GM19397 (cell line): ENCODE measurements at regions not wholly inside any gene's neighbourhood (a gene's known extent, or its start where the extent isn't known, plus 50 kb on each side); places are given as distances from the start of the nearest gene placed in this dataset.
"Not testable (repeated sequence)": the region's sequence is repeated elsewhere in the genome, so short reads cannot be mapped to it uniquely, and the experiment has no call there.

Source experiments
- ATAC-seq: cut with Tn5 transposase; IDR thresholded peaks from one replicate; pipeline ENCODE4 v1.9.1; 2021; ENCODE audit warnings: mild to moderate bottlenecking, moderate library complexity; ENCODE audit not compliant: unreplicated experiment

DNA sequence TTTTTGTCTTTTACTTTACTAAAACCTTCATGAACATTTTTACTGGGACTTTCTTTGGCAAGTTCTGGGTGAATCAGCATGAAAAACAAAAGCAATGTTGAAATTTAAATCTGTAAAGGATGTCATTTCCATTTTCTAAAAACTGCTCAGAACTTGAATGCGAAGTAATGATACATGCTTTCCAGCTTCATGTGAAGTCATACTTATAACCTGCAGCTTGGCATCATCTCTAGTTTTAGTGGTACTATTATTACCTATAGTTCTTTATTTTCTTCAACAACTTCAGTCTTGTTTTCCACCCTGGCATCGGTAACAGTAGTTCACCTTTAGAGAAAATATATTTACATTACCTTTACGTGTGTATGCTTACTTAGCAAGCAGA is 421.4 kb upstream of the DIPK2B start:
- no peak for ATAC-seq

DNA sequence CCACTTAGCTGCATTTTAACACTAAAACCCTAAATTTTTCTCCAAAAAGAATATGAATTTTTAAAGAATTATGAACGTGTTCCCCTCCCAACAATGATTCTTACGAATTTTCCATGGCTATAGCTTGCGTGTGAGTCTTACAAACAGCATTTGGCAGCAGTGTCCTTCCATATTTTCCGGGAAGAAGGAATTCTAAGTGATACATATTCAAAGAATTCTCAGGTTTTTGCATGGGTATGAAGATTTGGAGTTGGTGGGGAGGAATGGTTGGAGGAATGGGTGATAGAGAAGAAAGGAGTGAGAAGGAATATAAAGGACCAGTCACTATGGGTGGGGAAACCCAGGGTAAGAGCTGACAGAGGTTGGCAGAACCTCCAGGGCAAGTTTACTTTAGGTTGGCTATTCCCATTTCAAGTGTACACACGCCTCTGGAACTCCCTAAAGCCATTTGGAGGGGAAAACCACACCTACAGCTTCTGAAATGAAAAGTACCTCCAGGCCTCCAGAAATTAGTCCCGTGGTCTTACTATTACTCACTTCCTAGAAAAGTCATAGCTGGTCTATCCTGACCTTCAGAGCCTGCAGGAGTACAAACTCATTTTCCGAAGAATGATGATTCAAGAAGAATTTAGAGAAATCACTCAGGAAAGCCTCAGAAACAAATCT is 420.8 kb upstream of the DIPK2B start:
- ATAC-seq, result no peak

DNA sequence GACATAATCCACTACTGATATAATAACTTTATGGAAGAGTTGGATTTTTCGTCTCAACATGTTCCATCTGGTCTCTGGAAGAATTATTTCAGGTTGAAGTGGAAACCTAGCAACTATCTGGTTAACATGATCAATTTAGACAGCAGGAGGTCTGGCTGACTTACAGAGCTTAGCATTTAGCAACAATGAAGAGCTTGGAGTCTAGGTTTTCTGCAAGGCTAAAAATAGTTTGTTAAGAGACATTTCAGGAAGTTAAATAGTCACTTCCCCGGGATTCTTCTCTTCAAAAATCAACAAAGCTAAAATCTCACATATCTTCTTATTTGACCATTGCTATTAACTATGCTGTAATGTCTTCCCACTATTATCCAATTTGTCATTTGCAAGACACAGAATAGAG is 418.6 kb upstream of the DIPK2B start:
- ATAC-seq, result no peak

DNA sequence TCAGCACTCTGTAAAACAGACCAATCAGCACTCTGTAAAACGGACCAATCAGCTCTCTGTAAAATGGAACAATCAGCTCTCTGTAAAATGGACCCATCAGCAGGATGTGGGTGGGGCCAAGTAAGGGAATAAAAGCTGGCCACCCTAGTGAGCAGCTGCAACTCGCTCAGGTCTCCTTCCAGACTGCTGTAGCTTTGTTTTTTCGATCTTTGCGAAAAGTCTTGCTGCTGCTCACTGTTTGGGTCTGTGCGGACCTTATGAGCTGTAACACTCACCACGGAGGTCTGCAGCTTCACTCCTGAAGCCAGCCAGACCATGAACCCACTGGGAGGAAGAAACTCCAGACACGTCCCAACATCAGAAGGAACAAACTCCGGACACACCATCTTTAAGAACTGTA is 414.9 kb upstream of the DIPK2B start:
- not testable (repeated sequence) for ATAC-seq

DNA sequence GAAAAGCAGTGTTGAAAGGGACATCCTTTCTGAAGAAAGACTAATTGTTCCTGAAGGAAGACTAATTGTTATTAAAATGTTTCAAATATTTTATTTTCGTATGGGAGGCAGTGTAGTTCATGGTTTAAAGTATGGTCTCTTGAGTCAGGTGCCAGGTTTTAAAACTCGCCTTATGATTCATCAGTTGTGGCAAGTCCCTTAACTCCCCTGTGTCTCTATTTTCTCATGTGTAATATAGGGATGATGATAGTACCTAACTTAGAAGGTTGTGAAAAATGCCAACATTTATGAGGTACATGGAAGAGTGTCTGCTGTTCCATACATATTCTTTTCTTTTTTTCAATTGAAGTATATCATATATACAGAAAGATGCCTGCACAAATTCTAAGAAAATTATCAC is 414.2 kb upstream of the DIPK2B start:
- ATAC-seq, result no peak

DNA sequence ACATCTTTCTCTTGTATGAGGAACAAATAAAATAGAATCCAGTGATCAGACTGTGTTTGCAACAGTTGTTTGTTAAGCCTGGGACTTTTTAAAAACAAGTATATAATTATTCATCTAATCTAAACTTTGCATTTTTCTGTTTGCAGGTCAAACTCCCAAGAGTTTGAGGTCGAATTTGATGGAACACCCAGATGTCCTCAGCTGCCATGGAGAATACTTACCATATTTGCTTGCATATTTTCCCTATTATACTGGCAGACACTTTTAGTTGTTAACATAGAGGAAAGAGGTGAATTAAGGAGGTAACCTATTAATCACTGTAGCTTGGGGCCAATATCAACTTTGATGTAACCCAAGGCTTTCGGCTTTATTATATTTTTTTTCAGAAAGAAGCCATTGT is 401.5 kb upstream of the DIPK2B start:
- ATAC-seq, result no peak

DNA sequence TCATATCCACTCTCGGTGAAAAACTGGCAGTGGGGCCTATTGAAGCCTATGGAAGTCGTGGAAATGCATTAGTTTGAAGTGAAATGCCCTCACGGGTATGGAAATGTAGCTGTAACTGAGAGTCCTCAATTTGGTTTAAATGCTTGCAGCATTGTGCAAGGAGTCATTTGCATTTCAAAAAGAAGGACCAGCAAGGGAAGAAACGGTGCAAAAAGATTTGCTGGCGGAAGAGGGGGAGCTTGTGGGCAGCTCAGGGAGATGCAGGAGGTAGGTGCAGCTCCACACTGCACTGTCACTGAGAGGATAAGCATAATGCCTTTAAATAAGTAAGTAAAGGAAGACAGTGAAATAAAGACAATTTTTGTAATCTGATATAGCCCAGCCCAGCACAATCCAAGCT is 400.4 kb upstream of the DIPK2B start:
- ATAC-seq, result no peak

DNA sequence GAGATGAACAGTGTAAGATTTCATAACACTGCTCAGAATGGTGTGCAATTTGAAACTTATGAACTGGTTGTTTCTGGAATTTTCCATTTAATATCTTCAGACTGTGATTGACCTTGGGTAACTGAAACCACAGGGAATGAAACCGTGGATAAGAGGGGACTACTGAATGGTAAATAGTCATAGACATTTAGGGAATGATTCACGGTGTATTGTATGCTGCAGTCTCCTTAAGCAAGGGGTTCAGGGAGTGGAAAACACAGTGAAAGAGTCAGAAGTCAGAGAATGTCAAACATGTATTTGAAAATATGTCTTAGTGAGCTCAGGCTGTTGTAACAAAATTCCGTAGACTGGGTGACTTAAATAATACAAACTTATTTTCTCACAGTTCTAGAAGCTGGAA is 398.2 kb upstream of the DIPK2B start:
- no peak for ATAC-seq

DNA sequence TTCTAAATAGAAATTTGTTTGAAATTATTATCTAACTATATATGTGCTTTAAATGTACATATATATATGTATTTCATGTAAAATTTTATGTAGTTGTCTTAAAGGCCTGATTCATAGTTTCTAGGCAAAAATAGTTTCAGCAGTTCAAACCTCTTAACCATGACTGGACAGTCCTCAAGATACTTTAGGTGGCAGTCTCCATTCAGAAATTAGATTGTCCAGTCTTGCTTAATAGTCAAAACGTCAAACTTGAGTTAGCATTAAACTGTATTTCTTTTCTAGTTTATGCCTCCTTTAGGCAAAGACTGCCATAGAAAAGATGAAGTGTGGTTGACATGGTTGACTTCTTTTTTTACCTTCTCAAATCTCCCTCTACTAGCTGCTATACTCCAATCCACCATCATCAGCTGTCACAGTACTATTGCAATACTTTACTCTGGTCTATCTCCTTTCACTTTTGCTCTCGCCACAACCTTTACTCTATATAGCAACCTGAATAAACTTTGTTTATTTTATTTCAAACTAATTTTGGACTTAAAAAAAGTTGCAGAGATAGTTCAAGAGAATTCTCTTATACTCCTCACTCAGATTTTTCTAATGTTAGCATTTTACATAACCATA is 395.6 kb upstream of the DIPK2B start:
- no peak for ATAC-seq

DNA sequence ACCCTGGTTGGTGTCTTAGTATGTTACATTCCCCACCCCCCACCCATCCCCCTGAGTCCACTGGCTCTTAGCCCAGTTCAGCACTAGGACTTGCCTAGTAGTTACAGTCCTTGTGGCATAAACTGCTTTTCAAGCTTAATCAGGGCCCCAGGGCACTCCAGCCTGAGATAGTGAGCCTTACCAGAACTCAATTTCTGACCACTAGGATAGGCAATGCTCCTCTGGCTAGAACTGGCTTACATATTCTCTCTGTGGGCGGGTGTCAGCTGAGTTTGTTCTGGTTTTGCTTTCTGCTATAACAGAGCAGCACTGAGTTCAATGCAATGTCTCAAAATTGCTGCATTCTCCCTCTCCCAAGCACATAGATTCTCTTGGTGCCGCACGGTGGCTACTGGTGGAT is 391.4 kb upstream of the DIPK2B start:
- no peak for ATAC-seq

DNA sequence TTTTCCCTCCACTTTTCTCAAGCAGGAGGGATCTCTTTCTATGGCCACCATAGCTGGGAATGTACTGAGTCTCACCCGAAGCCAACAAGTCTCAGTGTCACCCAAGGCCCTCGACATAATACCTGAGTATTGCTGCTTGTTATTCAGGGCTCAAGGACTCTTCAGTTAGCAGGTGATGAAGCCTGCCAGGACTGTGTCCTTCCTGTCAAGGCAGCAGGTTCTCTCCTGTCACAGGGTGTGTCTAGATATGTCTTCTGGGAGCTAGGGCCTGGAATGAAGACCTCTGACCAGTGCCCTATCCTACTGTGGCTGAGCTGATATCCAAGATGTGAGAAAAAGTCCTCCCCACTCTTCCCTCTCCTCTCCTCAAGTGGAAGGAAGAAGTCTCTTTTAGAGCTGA is 391.0 kb upstream of the DIPK2B start:
- ATAC-seq, result no peak

DNA sequence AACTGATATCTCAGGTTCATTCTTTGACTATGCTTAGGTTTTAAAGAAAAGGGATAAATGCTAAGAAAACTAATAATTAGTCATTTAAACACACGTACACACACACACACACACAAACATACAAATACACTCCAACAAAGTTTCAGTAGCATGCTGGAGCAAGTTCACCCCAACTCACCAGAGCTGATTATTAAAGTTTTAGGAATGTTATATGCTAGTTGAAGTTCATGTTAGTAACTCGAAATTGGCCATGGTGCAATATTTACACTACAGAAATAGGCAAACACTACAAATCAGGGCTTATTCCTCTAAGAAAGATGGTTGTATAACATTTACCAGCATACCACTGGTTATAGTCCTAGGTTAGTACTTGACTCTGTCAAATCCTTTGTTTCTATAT is 384.0 kb upstream of the DIPK2B start:
- ATAC-seq, result no peak

DNA sequence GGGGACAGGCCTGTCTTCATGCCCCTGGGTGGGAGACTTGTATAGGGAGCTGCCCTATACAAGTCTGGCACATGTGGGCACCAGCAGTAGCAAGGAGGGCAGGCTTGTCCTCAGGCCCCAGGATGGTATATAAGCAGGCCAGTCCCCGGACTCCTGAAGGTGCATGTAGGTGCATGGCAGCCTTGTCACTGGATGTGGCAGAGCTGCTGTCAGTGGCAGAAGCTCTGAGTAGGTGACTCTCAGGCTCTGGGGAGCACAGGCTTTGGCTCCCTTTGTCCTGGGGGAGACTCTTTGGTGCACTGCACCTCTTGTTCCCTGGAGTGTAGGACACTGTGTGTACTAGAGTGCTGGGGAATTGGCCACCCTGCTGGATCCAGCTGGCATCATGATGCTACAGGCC is 376.7 kb upstream of the DIPK2B start:
- no peak for ATAC-seq

DNA sequence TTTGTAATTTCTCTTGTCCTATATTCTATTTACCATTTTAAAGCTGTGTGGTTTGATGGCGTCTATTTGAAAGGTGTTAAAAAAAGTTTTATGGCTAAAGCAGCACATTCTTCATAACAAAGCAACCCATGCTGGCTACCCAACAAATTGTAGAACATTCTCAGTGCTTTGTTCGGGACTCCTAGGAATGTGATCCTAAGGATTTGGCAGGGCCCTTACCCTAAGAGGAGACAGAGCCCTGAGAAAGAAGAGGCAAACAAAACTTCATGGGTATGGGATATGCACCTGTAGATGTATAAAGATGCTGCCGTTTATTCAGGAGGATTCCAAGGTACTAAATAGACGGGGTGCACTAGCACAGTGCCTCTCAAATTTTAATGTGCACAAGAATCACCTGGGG is 370.8 kb upstream of the DIPK2B start:
- ATAC-seq, result no peak

DNA sequence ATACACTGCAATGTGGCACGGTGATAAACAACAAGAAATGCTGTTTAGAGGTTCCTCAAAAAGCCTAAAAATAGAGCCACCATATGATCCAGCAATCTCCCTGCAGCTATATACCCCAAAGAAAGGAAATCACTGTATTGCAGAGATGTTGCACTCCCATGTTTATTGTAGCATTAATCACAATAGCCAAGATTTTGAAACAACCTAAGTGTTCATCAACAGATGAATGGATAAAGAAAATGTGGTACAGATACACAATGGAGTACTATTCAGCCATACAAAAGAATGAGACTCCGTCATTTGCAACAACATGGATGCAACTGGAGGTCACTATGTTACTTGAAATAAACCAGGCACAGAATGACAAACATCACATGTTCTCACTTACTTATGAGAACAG is 365.8 kb upstream of the DIPK2B start:
- ATAC-seq, result no peak

DNA sequence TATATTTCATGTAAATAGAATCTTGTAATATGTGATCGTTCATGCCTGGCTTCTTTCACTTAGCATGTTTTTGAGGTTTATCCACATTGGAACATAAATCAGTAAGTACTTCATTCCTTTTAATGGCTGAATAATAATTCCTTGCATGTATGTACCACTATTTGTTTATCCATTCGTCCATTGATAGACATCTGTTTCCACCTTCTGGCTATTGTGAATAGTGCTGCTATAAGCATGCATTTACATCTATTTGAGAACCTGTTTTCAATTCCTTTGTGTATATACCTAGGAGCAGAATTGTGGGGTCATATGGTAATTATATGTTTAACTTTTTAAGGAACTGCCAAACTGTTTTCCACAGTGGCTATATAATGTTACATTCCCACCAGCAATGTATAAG is 356.7 kb upstream of the DIPK2B start:
- ATAC-seq, result no peak

DNA sequence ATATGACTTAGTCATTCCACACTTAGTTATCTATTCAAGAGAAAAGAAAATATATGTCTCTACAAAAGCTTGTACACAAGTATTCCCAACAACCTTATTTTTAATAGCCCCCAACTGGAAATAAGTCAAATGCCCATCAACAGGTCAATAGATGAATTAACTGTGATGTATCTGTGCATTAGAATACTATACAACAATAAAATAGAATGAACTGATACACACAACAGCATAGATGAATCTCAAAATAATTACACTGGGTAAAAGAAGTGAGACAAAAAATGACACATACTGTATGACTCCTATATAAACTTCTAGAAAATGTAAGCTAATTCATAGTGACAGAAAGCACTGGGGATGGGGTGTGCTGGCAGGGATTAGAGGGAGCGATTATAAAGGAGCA is 354.1 kb upstream of the DIPK2B start:
- no peak for ATAC-seq

DNA sequence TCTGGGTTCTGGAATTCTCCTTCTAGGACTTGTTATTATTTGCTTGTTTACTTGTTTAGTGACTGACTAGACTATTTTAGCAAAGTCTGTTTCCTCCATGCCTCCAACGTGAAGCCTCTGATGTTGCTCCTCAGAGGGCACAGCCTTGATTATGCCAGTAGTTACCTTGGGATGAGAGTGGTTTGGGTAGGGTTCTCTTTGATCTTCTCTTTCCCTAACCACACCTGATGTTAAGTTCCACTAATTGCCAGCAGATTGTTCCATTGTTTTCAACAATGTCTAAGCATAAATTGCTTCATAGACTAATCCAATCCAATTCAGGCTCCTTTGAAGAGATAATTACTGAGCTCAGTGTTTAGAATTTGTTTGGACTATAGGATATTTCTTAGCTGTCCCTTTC is 352.7 kb upstream of the DIPK2B start:
- ATAC-seq, result no peak

DNA sequence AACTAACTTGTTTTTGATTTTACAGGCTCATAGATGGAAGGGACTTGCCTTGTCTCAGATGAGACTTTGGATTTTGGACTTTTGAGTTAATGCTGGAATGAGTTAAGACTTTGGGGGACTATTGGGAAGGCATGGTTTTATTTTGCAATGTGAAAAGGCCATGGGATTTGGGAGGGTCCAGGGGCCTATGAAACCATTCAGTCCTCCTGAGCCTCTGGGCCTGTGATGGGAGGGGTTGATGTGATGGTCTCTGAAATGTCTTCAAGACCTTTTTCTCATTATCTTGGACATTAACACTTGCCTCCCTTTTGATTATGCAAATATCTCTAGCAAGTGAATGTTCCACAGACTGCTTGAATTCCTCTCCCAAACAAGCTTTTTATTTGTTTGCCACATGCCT is 346.0 kb upstream of the DIPK2B start:
- ATAC-seq, result not testable (repeated sequence)

DNA sequence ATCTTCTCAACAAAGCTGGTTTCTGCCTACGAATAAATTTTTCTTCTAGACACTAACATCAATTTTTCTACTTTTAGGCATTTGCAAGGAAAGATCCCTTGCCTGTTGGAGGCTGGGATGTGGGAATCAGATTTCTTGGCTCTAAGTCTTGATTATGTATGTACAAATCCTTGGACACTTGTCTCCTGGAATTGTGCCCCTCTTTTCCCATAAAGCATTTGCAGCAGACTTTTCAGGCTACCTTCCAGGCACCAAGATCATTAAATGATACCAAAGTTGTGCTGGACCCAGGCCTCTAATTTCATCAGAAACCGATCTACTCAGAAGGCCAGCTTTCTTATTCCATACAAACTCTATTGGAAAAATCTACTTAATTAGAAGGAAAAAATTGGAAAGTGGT is 339.5 kb upstream of the DIPK2B start:
- ATAC-seq, result no peak

DNA sequence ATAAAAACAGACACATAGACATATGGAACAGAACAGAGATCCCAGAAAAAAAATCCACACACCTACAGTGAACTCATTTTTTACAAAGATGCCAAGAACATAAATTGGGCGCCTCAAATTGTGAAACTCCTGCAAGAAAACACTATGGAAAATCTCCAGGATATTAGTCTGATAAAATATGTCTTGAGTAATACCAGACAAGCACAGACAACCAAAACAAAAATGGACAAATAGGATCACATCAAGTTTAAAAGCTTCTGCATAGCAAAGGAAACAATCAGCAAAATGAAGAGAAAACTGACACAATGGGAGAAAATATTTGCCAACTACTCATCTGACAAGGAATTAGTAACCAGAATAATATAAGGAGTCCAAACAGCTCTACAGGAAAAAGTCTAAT is 337.3 kb upstream of the DIPK2B start:
- no peak for ATAC-seq

DNA sequence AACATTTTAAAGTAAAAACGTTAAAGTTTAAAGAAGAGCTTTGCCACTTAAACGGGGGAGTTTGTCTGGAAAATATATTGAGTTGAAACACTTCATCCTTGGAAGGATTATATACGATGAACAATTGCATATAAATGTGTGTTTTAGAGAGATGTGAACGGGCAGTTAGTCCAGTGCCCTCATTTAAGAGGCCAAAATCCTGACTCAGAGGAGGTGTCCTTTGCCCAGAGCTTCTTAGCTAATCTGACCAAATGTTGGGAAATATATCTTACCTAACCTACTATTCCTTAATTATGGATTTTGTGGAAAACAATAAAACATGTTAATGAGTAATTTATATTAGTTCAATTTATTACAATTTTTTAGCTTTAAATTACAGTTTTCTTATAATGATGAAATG is 327.2 kb upstream of the DIPK2B start:
- ATAC-seq, result no peak

DNA sequence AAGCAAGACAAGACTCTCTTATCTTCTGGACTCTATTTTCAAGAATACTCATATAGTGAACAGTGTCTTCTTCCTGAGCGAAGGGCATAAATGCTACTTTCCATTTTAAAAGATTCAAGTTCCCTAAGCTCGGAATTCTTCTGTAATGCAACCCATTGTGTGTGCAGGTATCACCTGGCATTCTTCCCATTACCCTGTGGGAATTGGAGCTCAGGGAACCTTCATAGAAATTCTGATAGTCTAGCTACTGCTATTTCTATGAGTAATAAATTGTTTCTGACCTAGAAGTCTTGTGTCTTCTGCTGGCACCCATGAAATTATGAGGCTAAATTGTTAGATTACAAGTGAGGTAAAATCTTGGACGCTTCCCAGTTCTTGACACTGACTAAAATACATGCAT is 324.1 kb upstream of the DIPK2B start:
- no peak for ATAC-seq
